GM21447 (cell line): ENCODE measurements at regions not wholly inside any gene's neighbourhood (a gene's known extent, or its start where the extent isn't known, plus 50 kb on each side); places are given as distances from the start of the nearest gene placed in this dataset.
"Not testable (repeated sequence)": the region's sequence is repeated elsewhere in the genome, so short reads cannot be mapped to it uniquely, and the experiment has no call there.

Experiments used
- ATAC-seq: cut with Tn5 transposase; IDR thresholded peaks from one replicate; pipeline ENCODE4 v1.9.1; 2021; ENCODE audit not compliant: unreplicated experiment

- ATAC-seq: no peak
Measured at GRCh38 chr3:152149832-152150231, 118.9 kb upstream of the MBNL1 start.

GRCh38 chr3:152151216-152151876, 117.4 kb upstream of the MBNL1 start:
- ATAC-seq: no peak

DNA sequence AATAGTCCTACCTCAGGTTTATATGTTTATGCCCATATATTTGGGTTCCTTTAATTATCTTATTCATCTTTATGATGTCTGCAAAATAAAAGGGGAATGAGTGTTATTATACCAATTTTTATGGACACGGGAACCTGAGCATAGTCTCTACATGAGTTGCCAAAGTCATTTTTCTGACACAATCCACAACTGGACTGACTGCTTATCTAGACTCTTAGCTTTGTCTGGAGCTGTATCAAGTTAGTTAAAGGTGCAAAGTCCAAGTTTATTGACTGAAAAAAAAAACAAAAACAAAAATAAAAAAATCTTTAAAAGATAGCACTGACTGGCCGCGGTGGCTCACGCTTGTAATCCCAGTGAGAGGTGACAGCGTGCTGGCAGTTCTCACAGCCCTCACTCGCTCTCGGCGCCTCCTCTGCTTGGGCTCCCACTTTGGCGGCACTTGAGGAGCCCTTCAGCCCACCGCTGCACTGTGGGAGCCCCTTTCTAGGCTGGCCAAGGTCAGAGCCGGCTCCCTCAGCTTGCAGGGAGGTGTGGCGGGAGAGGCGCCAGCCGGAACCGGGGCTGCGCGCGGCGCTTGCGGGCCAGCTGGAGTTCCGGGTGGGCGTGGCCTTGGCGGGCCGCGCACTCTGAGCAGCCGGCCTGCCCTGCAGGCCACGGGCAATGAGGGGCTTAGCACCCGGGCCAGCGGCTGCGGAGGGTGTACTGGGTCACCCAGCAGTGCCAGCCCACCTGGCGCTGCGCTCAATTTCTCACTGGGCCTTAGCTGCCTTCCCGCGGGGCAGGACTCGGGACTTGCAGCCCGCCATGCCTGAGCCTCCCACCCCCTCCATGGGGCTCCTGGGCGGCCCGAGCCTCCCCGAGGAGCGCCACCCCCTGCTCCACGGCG, 116.6 kb upstream of the MBNL1 start:
- not testable (repeated sequence) for ATAC-seq

DNA sequence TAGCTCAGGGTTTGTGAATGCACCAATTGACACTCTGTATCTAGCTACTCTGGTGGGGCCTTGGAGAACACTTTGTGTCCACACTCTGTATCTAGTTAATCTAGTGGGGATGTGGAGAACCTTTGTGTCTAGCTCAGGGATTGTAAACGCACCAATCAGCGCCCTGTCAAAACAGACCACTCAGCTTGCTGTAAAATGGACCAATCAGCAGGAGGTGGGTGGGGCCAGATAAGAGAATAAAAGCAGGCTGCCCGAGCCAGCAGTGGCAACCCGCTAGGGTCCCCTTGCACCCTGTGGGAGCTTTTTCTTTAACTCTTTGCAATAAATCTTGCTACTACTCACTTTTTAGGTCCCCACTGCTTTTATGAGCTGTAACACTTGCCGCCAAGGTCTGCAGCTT, 115.6 kb upstream of the MBNL1 start:
- ATAC-seq: not testable (repeated sequence)

- no peak for ATAC-seq
Measured at GRCh38 chr3:152155246-152156020, 113.3 kb upstream of the MBNL1 start.

- no peak for ATAC-seq
Measured at GRCh38 chr3:152156880-152157279, 111.8 kb upstream of the MBNL1 start.

GRCh38 chr3:152157337-152157736, 111.4 kb upstream of the MBNL1 start:
- ATAC-seq: no peak

GRCh38 chr3:152159328-152159727, 109.4 kb upstream of the MBNL1 start:
- no peak for ATAC-seq

- no peak for ATAC-seq
Measured at GRCh38 chr3:152160350-152161011, 108.2 kb upstream of the MBNL1 start.

GRCh38 chr3:152172460-152172859, 96.3 kb upstream of the MBNL1 start:
- ATAC-seq: no peak

GRCh38 chr3:152173627-152174026, 95.1 kb upstream of the MBNL1 start:
- no peak for ATAC-seq

- ATAC-seq: no peak
Measured at GRCh38 chr3:152174876-152175527, 93.7 kb upstream of the MBNL1 start.

GRCh38 chr3:152175528-152175889, 93.2 kb upstream of the MBNL1 start:
- ATAC-seq: no peak

DNA sequence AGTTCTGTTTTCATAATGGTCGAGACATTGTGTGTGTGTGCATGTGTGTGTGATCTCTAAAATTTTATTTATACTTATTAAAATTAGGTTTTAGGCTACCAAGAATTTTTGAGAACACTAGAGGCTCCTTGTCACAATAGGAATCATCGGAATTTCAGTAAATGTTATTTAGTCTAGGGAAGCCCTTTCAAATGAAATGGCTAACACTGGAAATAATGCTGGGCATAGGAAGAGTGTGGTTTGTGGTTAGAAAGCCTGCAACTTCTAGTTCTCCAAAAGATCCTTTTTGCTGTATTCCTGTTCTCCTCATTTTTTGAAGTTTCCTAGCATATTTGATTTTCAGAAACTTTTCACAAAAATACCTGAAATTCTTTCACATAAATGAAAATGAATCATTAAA, 92.5 kb upstream of the MBNL1 start:
- ATAC-seq: no peak

DNA sequence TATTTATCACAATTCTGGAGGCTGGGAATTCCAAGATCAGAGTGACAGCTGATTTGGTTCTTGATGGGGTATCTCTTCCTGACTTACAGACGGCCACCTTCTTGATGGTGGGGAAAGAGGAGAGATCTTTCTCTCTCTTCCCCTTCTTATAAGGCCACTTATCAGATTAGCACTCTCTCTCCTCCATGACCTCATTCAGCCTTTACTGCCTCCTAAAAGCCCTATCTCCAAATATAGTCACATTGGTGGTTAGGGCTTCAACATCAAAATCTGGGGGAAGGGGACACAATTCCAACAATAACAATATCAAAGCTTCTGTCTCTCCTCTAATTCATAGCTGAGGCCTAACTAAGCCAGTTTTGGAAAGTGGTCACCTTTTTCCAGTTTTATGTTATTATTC, 91.7 kb upstream of the MBNL1 start:
- no peak for ATAC-seq

- ATAC-seq: peak; percentile 99
Measured at GRCh38 chr3:152177757-152178156, 91.0 kb upstream of the MBNL1 start.

GRCh38 chr3:152183473-152183872, 85.3 kb upstream of the MBNL1 start:
- ATAC-seq: peak; percentile 61

DNA sequence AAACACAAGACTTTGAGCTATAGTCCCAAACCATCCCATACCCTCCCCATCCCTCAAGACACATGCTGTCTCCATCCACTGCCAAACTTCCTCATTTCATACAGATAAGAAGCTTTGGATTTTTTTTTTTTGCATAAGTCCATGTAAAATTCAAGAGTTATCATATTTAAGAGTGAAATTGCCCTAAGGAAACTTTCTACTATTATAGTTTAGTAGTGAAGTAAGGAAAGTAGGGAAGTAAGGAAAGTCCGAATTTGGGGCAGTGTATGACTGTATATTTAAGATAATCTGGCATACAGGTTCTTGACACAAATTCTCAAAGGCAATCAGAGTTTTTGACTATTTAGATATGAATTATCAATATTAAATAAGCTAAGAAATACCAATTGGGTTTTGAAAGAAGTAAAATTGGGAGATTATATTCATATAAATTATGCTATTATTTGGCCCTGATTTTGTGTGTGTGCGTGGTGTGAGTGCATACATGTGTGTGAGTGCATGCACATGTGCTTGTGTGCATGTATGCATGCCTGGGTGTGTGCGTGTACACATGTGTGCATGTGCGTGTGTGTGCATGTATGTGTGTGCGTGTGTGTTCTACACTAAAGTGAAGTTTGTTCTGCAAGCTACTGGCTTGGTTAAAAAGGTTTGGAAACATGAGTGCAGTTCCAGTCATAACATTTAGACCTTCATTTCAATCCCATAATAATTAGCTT, 83.6 kb upstream of the MBNL1 start:
- no peak for ATAC-seq

DNA sequence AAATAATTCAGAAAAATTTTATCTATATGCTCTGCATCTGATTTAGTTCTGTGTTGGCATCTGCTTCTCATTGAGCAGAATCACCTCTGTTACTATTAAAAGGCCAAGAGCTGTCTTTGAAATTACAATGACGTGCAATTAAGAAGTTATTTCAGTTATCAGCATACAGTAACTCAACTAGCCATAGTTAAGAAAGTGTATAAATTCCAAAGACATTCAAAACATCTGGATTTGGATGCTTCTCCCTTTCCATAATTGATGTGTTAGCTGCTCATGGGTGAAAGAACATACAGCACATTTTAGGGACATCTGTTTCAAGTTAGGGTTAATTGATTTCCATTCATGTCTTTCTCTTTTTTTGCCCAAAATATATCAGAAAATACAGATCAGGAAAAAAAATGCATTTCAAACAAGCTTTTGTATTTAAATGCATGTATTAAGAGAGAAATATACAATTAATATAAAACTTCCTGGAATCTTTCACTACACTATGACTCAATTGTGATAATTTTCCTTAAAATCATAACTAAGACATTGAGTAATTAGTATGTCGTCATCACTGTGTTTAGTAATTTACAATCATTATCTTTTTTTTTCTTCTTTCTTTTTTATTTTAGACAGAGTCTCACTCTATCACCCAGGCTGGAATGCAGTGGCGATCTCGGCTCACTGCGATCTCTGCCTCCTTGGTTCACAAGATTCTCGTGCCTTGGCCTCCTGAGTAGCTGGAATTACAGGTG, 82.7 kb upstream of the MBNL1 start:
- ATAC-seq: no peak
